ENCODE measurements at regions not wholly inside any gene's neighbourhood (a gene's known extent, or its start where the extent isn't known, plus 50 kb on each side); places are given as distances from the start of the nearest gene placed in this dataset.

GRCh38 chr13:44045180-44045562, 165.5 kb downstream of the LACC1 start:
- no peak for DNase-seq (ENCODE audit: low read depth)
- TF ChIP-seq, protein P1, sequence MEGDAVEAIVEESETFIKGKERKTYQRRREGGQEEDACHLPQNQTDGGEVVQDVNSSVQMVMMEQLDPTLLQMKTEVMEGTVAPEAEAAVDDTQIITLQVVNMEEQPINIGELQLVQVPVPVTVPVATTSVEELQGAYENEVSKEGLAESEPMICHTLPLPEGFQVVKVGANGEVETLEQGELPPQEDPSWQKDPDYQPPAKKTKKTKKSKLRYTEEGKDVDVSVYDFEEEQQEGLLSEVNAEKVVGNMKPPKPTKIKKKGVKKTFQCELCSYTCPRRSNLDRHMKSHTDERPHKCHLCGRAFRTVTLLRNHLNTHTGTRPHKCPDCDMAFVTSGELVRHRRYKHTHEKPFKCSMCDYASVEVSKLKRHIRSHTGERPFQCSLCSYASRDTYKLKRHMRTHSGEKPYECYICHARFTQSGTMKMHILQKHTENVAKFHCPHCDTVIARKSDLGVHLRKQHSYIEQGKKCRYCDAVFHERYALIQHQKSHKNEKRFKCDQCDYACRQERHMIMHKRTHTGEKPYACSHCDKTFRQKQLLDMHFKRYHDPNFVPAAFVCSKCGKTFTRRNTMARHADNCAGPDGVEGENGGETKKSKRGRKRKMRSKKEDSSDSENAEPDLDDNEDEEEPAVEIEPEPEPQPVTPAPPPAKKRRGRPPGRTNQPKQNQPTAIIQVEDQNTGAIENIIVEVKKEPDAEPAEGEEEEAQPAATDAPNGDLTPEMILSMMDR (IDR thresholded peaks at IDR 0.05; ENCODE audit: insufficient read depth, low read length, poor library complexity, severe bottlenecking) = no peak
- H3K4me3 ChIP-seq (ENCODE audit: low read depth, low read length) = no peak overlapping the region
- H3K27me3 ChIP-seq (ENCODE audit: control insufficient read depth, insufficient read depth, low read length) = no peaks in the 10 kb centered on the region
- no peaks in the 10 kb centered on the region for H3K36me3 ChIP-seq (ENCODE audit: control insufficient read depth, insufficient read depth, low read length)

- DNase-seq (ENCODE audit: low read depth) = no peak
Observed at GRCh38 chr13:44046428-44046827, 166.7 kb downstream of the LACC1 start.

DNA sequence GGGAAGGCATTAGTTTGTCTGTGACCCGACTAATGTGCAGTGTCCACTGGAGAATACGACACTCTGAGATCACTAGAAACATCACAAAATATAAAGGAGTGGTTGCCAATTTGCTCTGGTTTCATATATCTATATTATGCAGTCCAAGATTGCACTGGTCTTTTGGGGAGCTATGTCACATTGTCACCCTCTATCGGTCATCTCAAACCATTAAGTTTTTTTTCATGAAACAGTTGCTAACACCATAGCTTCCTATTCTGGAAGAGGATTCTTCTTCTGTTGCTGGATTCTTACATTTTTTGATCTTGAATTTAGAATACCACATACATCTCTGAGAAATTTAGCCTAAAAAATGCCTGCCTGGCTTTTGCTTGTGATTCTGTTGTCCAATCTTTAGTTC, 168.6 kb downstream of the LACC1 start:
- Histone ChIP-seq H3K36me3 (ENCODE audit: control insufficient read depth, insufficient read depth, low read length) (no peaks in the 10 kb centered on the region), H3K27me3 (ENCODE audit: control insufficient read depth, insufficient read depth, low read length) (no peaks in the 10 kb centered on the region), H3K4me3 (ENCODE audit: low read depth, low read length) (no peak overlapping the region)
- TF ChIP-seq, protein P1 (IDR thresholded peaks at IDR 0.05; ENCODE audit: insufficient read depth, low read length, poor library complexity, severe bottlenecking) = no peak
- no peak for DNase-seq (ENCODE audit: low read depth)

More at GRCh38 chr13:44046428-44046827, 166.7 kb downstream of the LACC1 start:
- no peaks in the 10 kb centered on the region for H3K27me3 ChIP-seq (ENCODE audit: control insufficient read depth, insufficient read depth, low read length)
- H3K36me3 ChIP-seq (ENCODE audit: control insufficient read depth, insufficient read depth, low read length) = no peaks in the 10 kb centered on the region
- H3K4me3 ChIP-seq (ENCODE audit: low read depth, low read length) = no peak overlapping the region
- TF ChIP-seq, protein P1 (IDR thresholded peaks at IDR 0.05; ENCODE audit: insufficient read depth, low read length, poor library complexity, severe bottlenecking) = no peak

- Histone ChIP-seq H3K27me3 (ENCODE audit: control insufficient read depth, insufficient read depth, low read length) (no peaks in the 10 kb centered on the region), H3K4me3 (ENCODE audit: low read depth, low read length) (no peak overlapping the region), H3K36me3 (ENCODE audit: control insufficient read depth, insufficient read depth, low read length) (no peaks in the 10 kb centered on the region)
- TF ChIP-seq, protein P1 (IDR thresholded peaks at IDR 0.05; ENCODE audit: insufficient read depth, low read length, poor library complexity, severe bottlenecking) = no peak
- DNase-seq (ENCODE audit: low read depth) = no peak
Observed at GRCh38 chr13:44049081-44049945, 169.6 kb downstream of the LACC1 start.

GRCh38 chr13:44050450-44051063, 170.9 kb downstream of the LACC1 start:
- TF ChIP-seq, protein P1 (IDR thresholded peaks at IDR 0.05; ENCODE audit: insufficient read depth, low read length, poor library complexity, severe bottlenecking) = peak; percentile 64
- no peak for DNase-seq (ENCODE audit: low read depth)
- Histone ChIP-seq H3K27me3 (ENCODE audit: control insufficient read depth, insufficient read depth, low read length) (no peaks in the 10 kb centered on the region), H3K4me3 (ENCODE audit: low read depth, low read length) (no peak overlapping the region), H3K36me3 (ENCODE audit: control insufficient read depth, insufficient read depth, low read length) (no peaks in the 10 kb centered on the region)
